Esophagus squamous epithelium (tissue), 4 donors: ENCODE measurements at regions not wholly inside any gene's neighbourhood (a gene's known extent, or its start where the extent isn't known, plus 50 kb on each side); places are given as distances from the start of the nearest gene placed in this dataset.

Experiments used
- POLR2A ChIP-seq, 4 donors: fragments of 450-650 bp; IDR thresholded peaks; one replicate each; pipeline ENCODE4 v1.6.1; 2017; ENCODE audit warnings: antibody characterized with exemption in 4 of 4, mild to moderate bottlenecking in 4 of 4, moderate library complexity in 3 of 4
- TF ChIP-seq, protein P1 (sequence below), 6 experiments: fragments of 450-650 bp in 4 of 6; fragments of 200-600 bp in 2 of 6; sonication (generic) in 2 of 6; IDR thresholded peaks; one replicate each; pipeline ENCODE4 v1.5.1; 2016 to 2019; ENCODE audit warnings: antibody characterized with exemption in 6 of 6, mild to moderate bottlenecking in 4 of 6, moderate library complexity in 4 of 6

DNA sequence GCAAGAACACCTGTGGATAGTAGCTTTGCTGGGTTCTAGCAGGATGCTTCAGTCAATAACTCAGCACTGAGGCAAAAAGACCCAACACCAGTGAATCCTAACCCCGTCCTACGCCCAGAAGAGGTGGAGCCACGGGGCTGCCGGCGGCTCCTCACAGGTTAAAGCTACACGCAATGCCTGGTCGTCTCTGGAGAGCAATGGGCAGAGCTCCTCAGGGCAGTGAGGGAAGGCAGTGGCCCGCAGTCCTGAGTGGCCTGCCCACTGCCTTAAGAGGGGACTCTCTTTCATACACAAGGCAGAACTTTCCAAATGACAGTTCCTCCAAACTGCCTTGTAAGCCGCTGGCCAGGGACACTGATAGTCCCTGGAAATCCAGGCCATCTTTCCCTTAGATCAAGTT lies 244.2 kb upstream of the IRX2 start:
- TF ChIP-seq, protein P1, sequence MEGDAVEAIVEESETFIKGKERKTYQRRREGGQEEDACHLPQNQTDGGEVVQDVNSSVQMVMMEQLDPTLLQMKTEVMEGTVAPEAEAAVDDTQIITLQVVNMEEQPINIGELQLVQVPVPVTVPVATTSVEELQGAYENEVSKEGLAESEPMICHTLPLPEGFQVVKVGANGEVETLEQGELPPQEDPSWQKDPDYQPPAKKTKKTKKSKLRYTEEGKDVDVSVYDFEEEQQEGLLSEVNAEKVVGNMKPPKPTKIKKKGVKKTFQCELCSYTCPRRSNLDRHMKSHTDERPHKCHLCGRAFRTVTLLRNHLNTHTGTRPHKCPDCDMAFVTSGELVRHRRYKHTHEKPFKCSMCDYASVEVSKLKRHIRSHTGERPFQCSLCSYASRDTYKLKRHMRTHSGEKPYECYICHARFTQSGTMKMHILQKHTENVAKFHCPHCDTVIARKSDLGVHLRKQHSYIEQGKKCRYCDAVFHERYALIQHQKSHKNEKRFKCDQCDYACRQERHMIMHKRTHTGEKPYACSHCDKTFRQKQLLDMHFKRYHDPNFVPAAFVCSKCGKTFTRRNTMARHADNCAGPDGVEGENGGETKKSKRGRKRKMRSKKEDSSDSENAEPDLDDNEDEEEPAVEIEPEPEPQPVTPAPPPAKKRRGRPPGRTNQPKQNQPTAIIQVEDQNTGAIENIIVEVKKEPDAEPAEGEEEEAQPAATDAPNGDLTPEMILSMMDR (IDR thresholded peaks at IDR 0.05): no peak
- no peak for TF ChIP-seq POLR2A (IDR thresholded peaks at IDR 0.05)
